ENCODE measurements at regions not wholly inside any gene's neighbourhood (a gene's known extent, or its start where the extent isn't known, plus 50 kb on each side); places are given as distances from the start of the nearest gene placed in this dataset.
"Not testable (repeated sequence)": the region's sequence is repeated elsewhere in the genome, so short reads cannot be mapped to it uniquely, and the experiment has no call there.

DNA sequence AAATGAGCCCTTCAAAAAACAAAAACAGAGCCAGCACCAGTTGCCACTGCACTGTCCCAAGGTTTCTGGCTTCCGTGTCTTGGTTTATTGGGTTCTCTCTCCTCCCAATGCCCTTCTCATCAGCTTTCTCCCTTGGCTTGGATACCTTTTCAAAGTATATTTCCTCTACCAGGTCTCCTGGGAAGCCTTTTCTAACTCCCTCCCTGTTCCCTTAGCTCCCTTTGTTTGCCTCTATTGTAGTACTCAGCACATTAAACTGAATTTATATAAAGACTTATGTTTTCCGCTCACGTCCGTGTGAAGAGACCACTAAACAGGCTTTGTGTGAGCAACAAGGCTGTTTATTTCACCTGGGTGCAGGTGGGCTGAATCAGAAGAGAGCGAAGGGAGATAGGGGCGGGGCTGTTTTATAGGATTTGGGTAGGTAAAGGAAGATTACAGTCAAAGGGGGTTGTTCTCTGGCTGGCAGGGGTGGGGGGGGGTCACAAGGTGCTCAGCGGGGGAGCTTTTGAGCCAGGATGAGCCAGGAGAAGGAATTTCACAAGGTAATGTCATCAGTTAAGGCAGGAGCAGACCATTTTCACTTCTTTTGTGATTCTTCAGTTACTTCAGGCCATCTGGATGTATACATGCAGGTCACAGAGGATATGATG is 89.7 kb upstream of the DNAH14 start:
- in situ Hi-C loops (cut with HindIII; ENCODE audit: low pct_ligation_motif_present, low pct_unique_long_range_greater_than_20kb, low sequenced_read_pairs); DNase-seq: not testable (repeated sequence)

DNA sequence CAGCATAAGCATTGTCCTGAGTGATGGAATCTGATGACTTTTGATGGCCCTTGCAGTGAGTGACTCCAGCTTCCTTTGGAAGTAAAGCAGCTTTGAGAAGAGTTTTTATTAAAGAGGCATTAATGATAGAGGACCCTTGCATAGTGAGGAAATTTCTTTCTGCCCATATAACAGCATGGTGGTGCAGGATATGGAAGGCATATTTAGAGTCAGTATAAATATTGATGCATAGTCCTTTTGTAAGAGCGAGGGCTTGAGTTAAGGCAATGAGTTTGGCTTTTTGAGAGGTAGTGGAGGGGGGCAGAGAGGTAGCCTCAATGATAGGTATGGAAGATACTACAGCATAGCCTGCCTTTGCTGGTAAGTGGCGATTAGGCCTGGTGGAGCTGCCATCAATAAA is 87.7 kb upstream of the DNAH14 start:
- DNase-seq; in situ Hi-C loops (cut with HindIII; ENCODE audit: low pct_ligation_motif_present, low pct_unique_long_range_greater_than_20kb, low sequenced_read_pairs): not testable (repeated sequence)

DNA sequence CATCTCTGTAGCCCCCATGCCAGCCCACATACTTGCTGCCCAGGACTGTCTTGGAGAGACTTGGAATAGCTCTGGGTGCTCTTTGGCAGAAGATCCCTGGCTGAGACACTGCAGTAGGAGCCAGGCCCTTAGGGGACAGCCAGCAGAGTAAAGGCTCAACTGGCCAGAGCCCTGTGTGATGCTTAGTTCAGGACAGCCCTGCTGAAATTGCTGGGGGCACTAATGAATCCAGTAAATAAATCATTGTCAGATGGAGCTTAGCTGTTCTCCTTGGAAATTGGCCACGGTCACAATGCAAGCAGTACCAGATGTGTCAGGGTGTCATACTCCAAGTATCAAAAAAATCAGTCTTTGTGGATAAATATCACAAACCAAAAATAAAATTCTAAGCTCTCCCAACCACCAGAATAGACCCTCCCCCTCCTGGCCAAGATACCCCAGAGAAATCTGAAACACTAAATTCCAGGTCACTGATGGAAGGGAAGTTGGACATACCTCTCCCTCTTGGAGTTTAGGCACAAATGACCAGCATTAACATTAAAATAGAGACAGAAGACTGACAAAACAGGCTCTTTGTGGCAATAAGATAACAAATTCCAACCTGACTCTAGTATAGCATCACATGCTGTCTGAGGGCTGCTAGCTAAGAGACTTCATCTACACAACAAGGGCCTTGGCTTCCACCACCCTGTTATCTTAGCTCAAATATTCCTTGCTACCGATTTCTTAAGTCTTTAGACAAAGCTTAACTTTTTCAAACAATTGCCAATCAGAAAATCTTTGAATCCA is 83.2 kb upstream of the DNAH14 start:
- in situ Hi-C loops (cut with HindIII; ENCODE audit: low pct_ligation_motif_present, low pct_unique_long_range_greater_than_20kb, low sequenced_read_pairs): no loop called here
- no peak for DNase-seq

DNA sequence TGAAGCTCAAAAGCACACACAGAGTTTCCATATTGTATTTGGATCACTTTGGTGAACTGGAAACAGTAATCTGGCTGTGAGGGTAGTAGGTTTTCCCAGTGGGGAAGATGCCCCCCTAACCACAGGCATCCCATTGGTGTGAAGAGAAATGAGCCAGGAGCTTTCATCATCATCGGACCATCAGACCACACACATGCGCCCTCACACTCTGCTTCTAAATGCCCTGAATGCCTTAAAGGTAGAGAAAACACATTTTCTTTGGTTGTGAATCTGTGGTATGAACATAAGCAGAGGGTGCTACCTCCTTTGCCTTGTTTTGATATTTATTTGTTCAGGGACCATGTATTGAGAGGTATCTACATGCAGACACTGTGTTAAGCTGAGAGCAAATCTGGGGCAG is 79.0 kb upstream of the DNAH14 start:
- DNase-seq: no peak
- in situ Hi-C loops (cut with HindIII; ENCODE audit: low pct_ligation_motif_present, low pct_unique_long_range_greater_than_20kb, low sequenced_read_pairs): no loop called here

DNA sequence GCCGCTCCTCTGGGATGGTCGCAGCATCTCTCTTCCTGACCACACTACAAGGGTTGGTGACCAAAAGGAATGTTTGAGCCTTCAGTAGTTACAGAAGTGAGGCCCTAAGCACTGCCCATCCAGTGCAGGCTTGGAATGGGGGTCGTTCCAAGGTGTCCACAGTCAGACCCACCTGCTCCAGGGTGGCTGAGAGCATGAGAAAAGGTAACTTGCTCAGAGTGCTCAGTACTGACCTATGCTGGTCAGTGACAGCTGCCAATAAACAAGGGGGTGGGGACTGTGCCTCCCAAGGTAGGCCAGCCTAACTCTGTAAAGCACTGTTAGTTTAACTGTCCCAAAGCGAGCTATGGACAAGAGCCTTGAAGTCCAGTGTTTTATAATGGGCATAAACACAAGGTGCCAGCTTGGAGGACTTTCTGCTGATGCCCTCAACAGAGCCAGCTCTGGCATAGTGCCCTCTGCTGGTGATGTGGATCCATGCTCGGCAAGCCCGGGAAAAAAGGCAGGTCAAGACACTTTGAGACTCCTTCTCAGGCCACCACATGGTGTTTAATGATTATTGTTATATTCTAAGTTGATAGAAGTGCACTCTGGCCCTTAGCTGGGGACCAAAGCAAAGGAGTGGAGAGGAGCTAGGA is 78.1 kb upstream of the DNAH14 start:
- peak; percentile 71 for DNase-seq
- in situ Hi-C loops (cut with HindIII; ENCODE audit: low pct_ligation_motif_present, low pct_unique_long_range_greater_than_20kb, low sequenced_read_pairs): no loop called here

DNA sequence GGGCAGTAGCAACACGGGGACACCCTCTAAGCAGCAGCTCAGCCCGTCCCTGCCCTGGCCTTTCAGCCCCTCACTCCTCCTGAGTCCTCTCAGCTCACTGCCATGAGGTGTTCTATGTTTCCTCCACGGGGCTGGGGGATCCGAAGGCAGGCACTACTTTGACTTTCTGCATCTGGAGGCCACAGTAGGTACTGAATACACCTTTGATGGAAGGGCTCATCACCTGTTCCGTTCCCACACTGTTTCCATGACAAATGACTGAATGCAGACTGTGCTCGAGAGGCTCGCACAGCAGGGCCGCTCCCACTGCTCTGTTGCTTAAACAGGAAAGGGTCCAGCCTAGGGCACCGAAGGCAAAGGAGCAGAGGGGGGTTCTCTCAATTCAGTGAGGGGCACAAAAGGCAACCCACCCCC is 77.6 kb upstream of the DNAH14 start:
- DNase-seq: no peak
- in situ Hi-C loops (cut with HindIII; ENCODE audit: low pct_ligation_motif_present, low pct_unique_long_range_greater_than_20kb, low sequenced_read_pairs): no loop called here

DNA sequence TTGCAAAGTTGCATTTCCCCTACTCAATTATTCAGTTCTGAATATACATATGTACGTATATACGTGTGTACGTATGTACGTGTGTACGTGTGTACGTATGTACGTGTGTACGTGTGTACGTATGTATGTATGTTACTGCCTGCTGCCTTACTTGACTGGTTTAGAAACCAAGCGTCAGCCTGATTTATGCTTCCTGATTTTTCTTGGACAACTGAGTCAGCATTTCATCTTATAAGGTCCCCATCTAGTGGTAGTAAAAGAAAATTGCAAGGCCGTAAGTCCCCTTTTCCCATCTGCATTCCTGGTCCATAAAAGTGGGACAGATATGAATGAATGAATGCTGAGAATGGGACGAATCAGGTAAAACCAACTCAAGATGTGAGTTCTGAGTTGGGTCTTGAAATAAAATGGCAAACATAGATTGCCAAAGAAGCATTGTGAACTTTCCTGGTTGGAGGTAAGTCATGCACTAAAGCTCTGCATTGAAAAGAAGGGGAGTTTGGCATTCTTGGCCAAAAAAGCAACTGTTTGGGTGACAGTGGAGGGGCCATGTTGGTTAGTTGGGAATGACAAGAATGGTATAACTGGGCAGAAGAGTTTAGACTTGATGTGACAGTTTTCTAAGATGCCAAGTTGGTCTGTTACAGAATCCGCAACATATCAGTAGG is 76.4 kb upstream of the DNAH14 start:
- in situ Hi-C loops (cut with HindIII; ENCODE audit: low pct_ligation_motif_present, low pct_unique_long_range_greater_than_20kb, low sequenced_read_pairs): no loop called here
- DNase-seq: peak; percentile 65

DNA sequence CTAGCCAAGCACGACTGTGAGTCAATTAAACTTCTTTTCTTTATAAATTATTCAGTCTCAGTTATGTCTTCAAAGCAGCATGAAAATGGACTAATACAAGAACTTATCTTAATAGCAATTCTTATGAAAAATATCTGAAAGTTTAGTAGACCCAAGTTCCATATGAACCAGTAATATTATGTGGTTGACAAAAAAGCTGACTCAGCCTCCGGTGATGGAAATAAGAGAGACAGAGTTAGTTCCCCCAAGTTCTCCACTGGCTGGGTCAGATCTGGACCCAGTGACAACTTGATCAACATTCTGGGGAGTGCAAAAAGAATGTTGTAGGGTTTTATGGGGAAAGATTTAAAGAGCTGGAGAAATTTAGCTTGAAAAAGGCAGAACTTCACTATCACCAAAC is 72.5 kb upstream of the DNAH14 start:
- no peak for DNase-seq
- in situ Hi-C loops (cut with HindIII; ENCODE audit: low pct_ligation_motif_present, low pct_unique_long_range_greater_than_20kb, low sequenced_read_pairs): no loop called here

DNA sequence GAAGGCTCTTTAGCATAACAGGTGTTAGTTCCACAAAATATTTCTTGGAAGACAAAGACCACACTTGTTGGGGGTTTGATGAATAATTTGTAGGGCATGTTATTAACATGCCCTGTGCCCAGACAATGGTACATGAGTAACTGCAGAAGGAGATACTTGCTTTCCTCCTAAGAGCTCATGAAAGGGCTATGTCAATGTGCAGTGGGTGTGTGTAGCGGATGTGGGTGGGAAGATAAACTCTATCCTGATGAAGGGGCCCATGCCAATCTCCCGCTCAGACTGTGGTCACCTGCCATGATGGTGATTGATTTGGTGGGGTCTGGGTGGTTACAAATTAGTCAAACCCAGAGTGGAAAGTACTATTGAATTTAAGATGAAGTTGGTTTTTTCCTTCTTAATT is 69.8 kb upstream of the DNAH14 start:
- no peak for DNase-seq
- in situ Hi-C loops (cut with HindIII; ENCODE audit: low pct_ligation_motif_present, low pct_unique_long_range_greater_than_20kb, low sequenced_read_pairs): no loop called here

DNA sequence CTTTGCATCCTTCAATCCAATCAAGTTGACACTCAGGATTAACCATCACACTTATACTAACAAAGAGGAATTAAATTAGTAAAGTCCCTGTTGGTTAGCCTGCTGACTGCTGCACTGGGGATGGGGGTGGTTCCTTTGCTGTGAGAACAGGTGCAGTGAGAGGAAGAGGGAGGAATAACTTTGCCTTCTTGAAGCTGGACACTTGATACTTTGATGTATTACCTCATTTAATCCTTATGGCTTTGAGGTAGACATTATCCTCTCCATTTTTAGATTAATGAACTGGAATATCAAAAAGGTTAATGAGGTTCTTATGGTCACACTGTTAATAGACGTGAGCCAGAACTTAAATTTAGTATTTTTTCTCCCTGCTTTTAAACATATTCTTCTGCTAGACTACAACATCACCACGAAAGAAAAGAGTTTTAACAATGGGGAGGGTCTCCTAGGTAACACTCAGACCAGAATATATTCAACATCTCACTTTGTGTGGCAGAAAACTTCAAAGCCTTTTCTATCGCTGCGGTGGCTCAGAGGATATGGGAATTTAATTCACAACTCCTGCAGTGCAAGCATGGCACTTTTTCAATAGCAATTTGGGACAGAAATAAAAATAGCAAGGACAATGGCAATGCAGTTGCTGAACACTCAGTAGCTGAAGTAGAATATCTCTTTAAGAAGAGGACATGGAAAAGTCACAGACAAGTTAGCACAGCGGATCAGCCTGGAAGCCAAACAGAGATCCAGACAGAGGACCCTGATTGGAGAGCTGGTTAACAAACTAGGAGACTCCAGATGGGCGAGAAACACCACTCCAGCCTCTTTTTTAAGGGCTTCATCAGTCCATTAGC is 68.8 kb upstream of the DNAH14 start:
- in situ Hi-C loops (cut with HindIII; ENCODE audit: low pct_ligation_motif_present, low pct_unique_long_range_greater_than_20kb, low sequenced_read_pairs): no loop called here
- DNase-seq: no peak

DNA sequence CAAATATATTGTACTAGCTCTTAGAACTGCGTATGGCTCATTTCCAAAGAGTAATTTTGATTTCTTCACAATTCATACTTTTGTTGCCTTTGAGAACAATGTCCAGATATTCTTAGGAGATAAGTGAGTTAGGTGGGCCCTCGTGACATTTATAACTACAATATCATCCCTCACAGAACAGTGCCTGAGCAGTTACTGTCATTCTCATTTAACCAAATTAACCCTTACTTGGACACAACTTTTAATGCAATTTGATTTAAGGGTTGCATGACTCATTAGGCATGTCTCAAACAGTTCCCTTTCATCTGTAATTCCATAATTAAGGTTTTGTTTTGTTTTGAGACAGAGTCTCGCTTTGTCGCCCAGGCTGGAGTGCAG is 68.1 kb upstream of the DNAH14 start:
- DNase-seq: no peak
- in situ Hi-C loops (cut with HindIII; ENCODE audit: low pct_ligation_motif_present, low pct_unique_long_range_greater_than_20kb, low sequenced_read_pairs): no loop called here

DNA sequence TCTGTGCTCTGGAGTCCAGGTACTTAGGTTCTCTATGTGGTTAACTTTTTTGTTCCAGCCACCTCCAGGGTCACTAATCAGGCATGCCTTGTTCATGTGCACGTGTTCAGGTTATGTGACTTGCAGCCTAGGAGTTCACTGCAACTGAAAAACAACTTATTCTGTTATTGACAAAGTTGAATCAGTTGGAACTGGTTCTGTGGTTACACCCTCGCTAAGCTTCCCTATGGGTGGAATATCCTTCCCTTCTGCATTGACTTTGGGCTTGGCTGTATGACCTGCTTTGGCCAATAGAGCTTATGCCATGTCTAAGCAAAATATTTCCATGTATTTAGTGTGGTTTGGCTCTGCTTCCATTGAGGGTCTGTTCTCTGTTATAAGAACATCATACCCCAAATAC is 66.0 kb upstream of the DNAH14 start:
- in situ Hi-C loops (cut with HindIII; ENCODE audit: low pct_ligation_motif_present, low pct_unique_long_range_greater_than_20kb, low sequenced_read_pairs): no loop called here
- no peak for DNase-seq

DNA sequence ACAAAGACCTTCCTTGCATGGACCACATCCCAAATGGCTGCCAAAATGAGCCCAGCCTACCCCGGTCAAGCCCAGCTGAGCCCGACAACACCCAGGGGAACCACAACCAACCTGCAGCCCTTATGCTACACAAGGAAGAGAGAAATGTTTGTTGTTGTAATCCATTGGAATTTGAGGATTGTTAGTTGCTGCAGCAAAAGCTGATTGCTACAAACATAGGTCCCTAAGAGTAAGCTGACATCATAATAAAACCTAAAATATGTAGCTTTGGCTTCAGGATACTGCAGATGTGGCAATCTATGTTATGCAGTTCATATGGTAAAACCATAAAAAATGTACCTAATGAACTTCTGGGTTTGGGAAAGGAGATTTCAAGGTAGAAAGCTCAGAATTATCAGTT is 65.5 kb upstream of the DNAH14 start:
- in situ Hi-C loops (cut with HindIII; ENCODE audit: low pct_ligation_motif_present, low pct_unique_long_range_greater_than_20kb, low sequenced_read_pairs): no loop called here

DNA sequence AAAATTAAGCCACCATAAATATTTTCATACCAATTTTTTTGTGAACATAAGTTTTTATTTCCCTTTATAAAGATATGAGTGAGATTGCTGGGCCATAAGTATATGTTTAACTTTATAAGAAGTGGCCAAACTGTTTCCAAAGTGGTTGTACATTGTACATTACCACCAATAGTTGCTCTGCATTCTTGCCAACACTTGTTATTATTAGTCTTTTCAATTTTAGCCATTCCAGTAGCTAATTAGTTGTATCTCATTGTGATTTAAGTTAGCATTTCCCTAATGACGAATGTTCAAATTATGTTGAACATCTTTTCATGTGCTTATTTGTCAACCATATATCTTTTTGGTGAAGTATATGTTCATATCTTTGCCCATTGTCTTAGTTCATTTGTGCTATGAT is 64.0 kb upstream of the DNAH14 start:
- DNase-seq: no peak
- in situ Hi-C loops (cut with HindIII; ENCODE audit: low pct_ligation_motif_present, low pct_unique_long_range_greater_than_20kb, low sequenced_read_pairs): no loop called here

More for the DNA sequence above, 65.5 kb upstream of the DNAH14 start:
- DNase-seq: no peak

DNA sequence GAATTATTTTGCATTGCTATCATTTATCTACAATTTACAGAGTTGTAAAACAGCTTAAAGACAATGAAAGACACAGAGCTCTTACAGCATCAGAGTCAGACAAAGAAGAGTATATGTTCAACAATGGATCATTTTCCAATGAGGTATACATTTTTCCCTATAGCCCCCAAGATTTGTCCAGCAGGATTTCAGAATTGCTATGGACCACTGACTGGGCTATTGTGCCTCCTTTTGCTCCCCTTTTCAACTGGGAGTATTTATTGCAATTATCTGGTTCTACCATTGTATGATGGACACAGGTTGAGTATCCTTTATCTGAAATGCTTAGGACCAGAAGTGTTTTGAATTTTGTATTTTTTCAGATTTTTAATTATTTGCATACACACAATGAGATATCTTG is 62.5 kb upstream of the DNAH14 start:
- no peak for DNase-seq
- in situ Hi-C loops (cut with HindIII; ENCODE audit: low pct_ligation_motif_present, low pct_unique_long_range_greater_than_20kb, low sequenced_read_pairs): no loop called here

DNA sequence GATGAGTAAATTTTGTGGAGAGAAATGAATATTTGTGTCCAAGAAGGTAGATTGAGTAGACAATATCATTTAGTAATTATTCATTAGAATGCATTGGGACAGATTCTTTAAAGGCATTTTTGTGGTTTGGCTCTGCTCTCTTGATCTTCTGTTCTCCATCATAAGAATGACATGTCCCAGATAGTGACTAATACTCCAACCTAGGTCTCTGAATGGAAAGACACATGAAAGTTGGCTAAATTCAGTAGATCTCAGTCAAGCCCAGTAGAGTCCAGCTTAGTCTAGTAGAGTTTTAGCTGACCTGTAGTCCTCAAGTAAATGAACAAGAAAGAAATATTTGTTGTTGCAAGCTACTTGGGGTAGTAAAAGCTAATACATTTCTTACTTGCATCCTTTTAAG is 61.8 kb upstream of the DNAH14 start:
- no peak for DNase-seq
- in situ Hi-C loops (cut with HindIII; ENCODE audit: low pct_ligation_motif_present, low pct_unique_long_range_greater_than_20kb, low sequenced_read_pairs): no loop called here

DNA sequence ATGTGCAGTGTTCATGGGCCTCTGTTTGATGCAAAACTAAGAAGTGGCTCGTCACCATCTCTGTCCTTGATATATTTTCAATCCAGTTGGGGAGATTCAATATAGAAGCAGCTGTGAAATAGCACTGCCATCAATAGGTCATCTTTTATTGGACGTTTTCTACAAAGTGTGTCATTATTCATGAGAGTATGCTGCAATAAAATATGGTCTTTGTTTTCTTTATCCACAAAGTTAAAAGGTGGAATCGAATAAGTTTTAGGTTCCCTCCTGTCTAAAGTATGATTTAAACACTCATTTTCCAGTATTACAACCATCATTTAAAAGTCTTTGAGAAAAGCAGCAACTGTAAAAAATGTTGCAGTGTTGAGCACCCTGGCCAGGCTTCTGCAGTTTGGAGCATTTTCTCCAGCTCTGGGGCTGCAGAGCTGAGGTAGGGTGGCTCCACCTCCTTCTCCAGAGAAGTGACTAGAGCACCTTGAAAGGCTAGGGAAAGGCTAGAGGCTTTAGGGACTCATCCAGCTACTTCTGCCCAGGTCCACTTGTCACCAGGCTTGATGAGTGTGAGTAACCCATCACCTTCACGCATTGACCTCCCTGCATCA is 56.5 kb upstream of the DNAH14 start:
- no peak for DNase-seq
- in situ Hi-C loops (cut with HindIII; ENCODE audit: low pct_ligation_motif_present, low pct_unique_long_range_greater_than_20kb, low sequenced_read_pairs): no loop called here
